ENCODE measurements at regions not wholly inside any gene's neighbourhood (a gene's known extent, or its start where the extent isn't known, plus 50 kb on each side); places are given as distances from the start of the nearest gene placed in this dataset.

GRCh38 chrX:146435472-146435871 is 374.1 kb upstream of the CXorf51B start (continued):
- TF ChIP-seq E2F4 (IDR thresholded peaks at IDR 0.05; ENCODE audit: low read depth, low read length) (no peak), BHLHE40 (IDR thresholded peaks at IDR 0.05; ENCODE audit: borderline replicate concordance in 1 of 2, low read depth in 2 of 2, low read length in 1 of 2) (no peak), ATF7 (IDR thresholded peaks at IDR 0.05; ENCODE audit: low read depth) (no peak), ATF2 (IDR thresholded peaks at IDR 0.05; ENCODE audit: low read length) (no peak), EZH2 (IDR thresholded peaks at IDR 0.05; ENCODE audit: borderline replicate concordance, control insufficient read depth, low read depth, low read length) (no peak), MEF2A (IDR thresholded peaks at IDR 0.05; ENCODE audit: insufficient read depth, low read depth, low read length) (no peak), IKZF1 (conservative IDR thresholded peaks at IDR 0.05) (no peak), NFYA (IDR thresholded peaks at IDR 0.05; ENCODE audit: borderline replicate concordance, low read depth, low read length) (no peak), NRF1 (conservative IDR thresholded peaks at IDR 0.05; ENCODE audit: low read depth, low read length) (no peak), ZNF217 (IDR thresholded peaks at IDR 0.05) (no peak)

GRCh38 chrX:146448791-146449190 is 360.8 kb upstream of the CXorf51B start:
- H4K20me1 ChIP-seq (ENCODE audit: control insufficient read depth, insufficient read depth): no peaks in the 10 kb centered on the region
- no peaks in the 10 kb centered on the region for H3K4me1 ChIP-seq (ENCODE audit: control insufficient read depth, insufficient read depth, low read length)
- ChIA-PET POLR2A (no interaction called here), RAD21 (ENCODE audit: unreplicated experiment) (no interaction called here), SMC1A (ENCODE audit: uncharacterized antibody, unreplicated experiment) (no interaction called here), CTCF (no interaction called here)
- no peak overlapping the region for H3K9ac ChIP-seq (ENCODE audit: control insufficient read depth, insufficient read depth, low read length)
- H3K4me3 ChIP-seq: no peak overlapping the region
- no peaks in the 10 kb centered on the region for H3K79me2 ChIP-seq (ENCODE audit: control insufficient read depth, insufficient read depth, low read length)
- H3K9me3 ChIP-seq (replicated peaks; ENCODE audit: control insufficient read depth, insufficient read depth, low read length): no peaks in the 10 kb centered on the region
- no peaks in the 10 kb centered on the region for H3K27me3 ChIP-seq (replicated peaks in 1 of 2; ENCODE audit: control insufficient read depth in 2 of 2, insufficient read depth in 2 of 2, low read length in 1 of 2)
- intact Hi-C loops (cut with micrococcal nuclease; ENCODE audit: unreplicated experiment) (no loop called here), in situ Hi-C loops (cut with MboI) (no loop called here)
- no peak overlapping the region for H3K27ac ChIP-seq (ENCODE audit: control insufficient read depth, insufficient read depth)
- WGBS (ENCODE audit: insufficient coverage, insufficient replicate concordance, low lambda C conversion rate, missing lambda C conversion rate): 29% methylated on average over 2 of the region's 2 CpGs
- DNase-seq (ENCODE audit: low read depth, low spot score) (no peak), FAIRE-seq (no peak), ATAC-seq (no peak)
- BruUV-seq (replicated peaks): no TSS peak
- H3K4me2 ChIP-seq (ENCODE audit: control insufficient read depth, insufficient read depth): no peak overlapping the region
- TF ChIP-seq KAT2A (conservative IDR thresholded peaks at IDR 0.05; ENCODE audit: control insufficient read depth, low read depth, low read length) (no peak), GABPA (IDR thresholded peaks at IDR 0.05; ENCODE audit: low read depth) (no peak), YBX1 (IDR thresholded peaks at IDR 0.05) (no peak), POLR2AphosphoS5 (IDR thresholded peaks at IDR 0.05; ENCODE audit: low read length) (no peak), ATF7 (IDR thresholded peaks at IDR 0.05; ENCODE audit: low read depth) (no peak), NFYA (IDR thresholded peaks at IDR 0.05; ENCODE audit: borderline replicate concordance, low read depth, low read length) (no peak), NFXL1 (IDR thresholded peaks at IDR 0.05; ENCODE audit: borderline replicate concordance) (no peak), SPI1 (IDR thresholded peaks at IDR 0.05; ENCODE audit: borderline replicate concordance, insufficient read depth, low read depth, low read length) (no peak), ZZZ3 (IDR thresholded peaks at IDR 0.05; ENCODE audit: control insufficient read depth, insufficient read length, low read depth) (no peak), TCF7 (IDR thresholded peaks at IDR 0.05; ENCODE audit: borderline replicate concordance) (no peak), NR2C2 (IDR thresholded peaks at IDR 0.05; ENCODE audit: borderline replicate concordance, control insufficient read depth, insufficient read length, low read depth) (no peak), YY1 (IDR thresholded peaks at IDR 0.05; ENCODE audit: low read depth, low read length) (no peak), JUND (IDR thresholded peaks at IDR 0.05; ENCODE audit: low read depth, low read length) (no peak)
- H3K36me3 ChIP-seq (ENCODE audit: control insufficient read depth in 2 of 2, insufficient read depth in 2 of 2, low read length in 1 of 2): no peaks in the 10 kb centered on the region
- H2AFZ ChIP-seq (ENCODE audit: control insufficient read depth, low read depth, low read length): no peak overlapping the region

Data from GM12878 (cell line).